HG02981 (cell line): ENCODE measurements at regions not wholly inside any gene's neighbourhood (a gene's known extent, or its start where the extent isn't known, plus 50 kb on each side); places are given as distances from the start of the nearest gene placed in this dataset.

Source experiments
- ATAC-seq: cut with Tn5 transposase; IDR thresholded peaks from one replicate; pipeline ENCODE4 v1.9.1; 2021; ENCODE audit warnings: mild to moderate bottlenecking, moderate library complexity; ENCODE audit not compliant: unreplicated experiment

DNA sequence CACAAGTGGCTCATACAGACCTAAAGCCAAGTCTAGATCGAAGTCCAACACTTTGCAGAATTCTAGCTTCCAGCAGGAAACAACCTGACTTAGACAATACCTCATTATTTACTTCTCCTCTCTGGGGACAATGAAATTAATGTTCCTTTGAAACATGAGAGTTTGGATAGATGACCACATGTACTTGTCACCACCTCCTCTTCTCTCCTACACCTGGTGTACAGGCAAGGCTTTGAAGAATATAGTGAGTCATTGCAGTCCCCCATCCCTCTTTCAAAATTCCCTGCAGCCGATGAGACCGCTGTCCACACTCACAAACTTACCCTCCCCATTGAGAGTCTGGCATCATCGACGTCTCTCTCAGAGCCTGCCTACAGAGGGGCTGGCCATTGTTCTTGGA is 189.0 kb upstream of the HES1 start:
- ATAC-seq, result no peak

DNA sequence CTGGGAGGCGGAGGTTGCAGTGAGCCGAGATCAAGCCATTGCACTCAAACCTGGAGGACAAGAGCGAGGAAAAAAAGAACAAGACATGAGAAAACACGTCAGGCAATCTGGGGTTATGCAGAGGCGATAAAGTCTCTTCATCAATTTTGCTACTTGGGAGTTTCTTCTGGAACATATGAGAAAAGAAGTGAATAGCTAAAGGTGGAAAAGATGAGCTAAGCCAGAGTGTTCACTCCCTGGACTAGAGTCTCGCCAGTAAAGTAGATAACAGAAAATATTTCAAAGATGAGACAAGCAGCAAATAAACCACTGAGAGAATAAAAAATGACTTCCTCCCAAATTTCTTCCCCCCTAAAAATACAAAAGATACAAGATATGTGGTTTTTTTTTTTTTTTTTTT is 188.4 kb upstream of the HES1 start:
- no peak for ATAC-seq

DNA sequence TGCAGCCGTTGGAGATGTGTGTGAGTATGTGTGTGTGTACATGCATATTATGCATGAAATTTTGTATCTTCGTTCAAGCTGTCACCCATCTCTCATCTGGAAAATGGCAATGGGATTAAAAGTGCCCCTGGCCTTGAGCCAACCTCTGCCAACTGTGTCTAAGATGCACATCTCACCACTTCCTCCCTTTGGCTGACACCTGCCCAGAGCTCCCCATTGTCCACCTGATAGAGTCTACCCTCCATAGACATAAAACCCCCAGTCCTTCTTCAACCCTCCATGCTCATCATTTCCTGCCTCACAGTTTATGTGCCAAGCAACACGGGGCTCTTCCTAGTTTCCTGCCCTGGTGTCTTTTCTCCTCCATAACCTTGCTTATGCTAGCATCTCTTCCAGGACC is 187.5 kb upstream of the HES1 start:
- no peak for ATAC-seq

DNA sequence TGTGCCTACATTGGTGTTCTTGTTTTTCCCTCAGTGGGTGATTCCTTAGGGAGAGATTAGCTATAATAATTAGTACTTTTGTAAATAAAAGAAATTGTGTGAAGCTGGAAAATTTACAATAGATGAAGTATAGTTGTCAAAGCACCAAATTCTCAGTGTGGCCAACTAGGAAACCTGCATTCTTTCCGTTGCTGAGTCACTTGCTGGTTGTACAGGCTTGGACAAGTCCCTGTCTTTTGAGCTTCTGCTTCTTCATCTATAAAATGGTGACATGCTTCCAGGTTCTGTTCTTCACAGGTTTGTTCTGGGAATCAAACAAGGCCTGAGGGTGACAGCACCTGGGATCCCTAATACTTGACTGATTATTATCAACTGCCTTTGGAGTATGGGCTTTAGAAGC is 184.1 kb upstream of the HES1 start:
- no peak for ATAC-seq

DNA sequence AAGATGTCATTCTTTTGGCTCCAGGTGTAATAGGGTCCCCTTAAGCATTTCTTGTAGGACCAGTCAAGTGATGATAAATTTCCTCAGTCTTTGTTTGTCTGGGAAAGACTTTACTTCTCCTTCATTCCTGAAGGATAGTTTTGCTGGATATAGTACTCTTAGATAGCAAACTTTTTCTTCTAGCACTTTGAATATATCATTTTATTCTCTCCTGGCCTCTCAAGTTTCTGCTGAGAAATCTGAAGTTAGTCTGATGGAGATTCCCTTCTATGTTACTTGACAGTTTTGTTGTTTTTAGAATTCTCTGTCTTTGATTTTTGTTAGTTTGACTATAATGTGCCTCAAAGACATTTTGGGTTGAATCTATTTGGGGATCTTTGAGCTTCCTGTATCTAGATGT is 181.2 kb upstream of the HES1 start:
- no peak for ATAC-seq

DNA sequence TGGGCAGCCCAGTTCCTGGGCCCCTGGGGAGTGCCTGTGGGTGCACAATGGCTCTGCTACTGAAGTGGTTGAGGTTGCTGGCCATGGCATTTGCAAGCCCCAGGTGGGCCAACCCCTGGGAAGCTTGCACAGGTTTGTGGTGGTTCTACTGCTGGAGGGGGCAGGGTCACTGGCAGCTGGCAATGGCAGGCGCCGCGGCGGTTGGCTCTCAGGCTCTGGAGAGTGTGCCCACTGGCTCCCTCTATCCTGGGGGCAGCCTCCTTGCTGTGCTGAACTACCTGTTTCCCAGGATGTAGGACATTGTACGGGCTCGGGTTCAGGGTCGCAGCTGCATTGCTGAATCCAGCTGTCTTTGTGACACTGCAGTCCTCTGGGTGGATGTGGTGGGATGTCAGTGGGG is 180.2 kb upstream of the HES1 start:
- ATAC-seq, result no peak

DNA sequence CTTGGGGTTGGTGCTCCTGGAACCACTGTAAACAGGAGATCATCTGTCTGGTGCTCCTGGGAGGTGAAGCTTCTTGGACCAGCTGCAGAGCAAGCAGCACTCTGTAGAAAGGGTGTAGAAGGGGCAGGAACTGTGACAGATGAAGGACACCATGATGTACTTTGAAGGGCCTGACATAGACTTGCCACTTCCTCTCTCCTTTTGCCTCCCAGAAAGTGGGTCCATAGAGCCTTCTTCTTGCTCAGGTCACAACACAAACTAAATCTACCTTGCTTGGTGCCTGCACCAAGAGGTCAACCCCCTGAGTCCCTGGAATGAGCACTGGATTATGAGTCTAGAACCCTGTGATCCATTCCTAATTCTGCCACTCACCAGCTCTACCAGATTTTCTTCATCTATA is 176.1 kb upstream of the HES1 start:
- ATAC-seq, result no peak

DNA sequence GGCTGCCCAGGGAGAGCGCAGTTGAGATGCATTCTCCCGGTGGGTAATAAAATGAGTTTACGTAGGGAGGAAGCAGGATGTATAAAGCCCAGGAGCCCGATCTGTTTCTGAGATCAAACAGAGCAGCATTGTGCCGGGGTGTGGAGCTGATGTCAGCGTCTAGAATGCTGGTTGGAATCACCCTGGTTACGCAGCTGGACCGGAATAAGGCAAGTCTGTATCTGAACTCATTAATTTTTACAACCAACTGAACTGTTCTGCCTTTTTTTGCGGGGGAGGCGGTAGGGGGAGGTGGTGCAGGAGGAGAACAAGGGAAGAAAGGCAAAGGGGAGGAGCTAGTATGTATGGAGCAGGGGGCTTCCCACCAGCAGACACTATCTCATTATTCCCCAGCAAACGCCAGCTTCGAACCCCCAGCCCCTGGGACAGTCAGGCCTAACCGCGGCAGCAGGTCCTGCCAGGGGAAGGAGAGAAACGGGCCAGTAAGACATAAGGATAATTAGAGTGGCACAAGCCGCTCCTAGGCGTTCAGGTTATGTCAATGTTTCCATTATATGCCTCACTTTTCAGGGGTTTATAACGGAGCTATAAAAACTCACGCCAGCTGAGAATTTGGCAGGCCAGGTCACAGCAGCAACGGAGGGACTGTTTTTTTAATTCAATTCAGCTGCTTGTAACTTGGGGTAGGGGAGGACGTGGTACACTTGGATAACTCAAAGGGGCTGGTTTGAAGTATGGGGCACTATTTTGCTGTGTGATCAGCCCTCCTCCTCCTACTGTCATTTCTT is 175.3 kb upstream of the HES1 start:
- no peak for ATAC-seq

DNA sequence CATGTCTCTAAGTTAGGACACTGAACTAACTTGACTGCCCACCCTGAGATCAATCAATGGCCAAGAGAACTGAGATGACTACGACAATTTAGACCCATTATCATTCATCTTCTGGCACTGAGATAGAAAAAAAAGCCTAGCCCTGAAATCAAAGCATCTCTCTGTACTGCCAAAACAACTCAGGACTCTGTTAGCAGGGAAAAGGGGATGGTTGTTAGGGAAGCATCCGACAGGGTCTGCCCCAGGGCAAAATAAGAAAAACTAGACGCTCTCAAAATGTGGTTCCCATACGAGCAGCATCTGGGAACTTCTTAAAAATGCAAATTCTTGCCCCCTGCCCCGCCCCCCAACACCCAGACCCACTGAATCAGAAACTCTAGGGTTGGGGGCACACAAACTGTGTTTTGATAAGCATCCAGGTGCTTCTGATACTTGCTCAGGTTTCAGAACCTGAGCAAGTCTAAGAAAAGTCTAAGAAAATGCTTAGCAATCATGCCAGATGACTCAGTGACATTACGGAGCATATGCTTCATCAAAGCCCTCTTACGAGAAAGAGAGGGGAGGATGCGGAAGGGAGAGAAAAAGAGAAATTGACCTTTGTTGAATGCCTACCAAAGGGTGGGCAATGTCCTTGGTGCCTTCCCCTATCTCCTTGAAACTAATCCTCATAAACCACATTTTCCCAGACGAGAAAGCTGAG is 172.8 kb upstream of the HES1 start:
- ATAC-seq, result no peak

DNA sequence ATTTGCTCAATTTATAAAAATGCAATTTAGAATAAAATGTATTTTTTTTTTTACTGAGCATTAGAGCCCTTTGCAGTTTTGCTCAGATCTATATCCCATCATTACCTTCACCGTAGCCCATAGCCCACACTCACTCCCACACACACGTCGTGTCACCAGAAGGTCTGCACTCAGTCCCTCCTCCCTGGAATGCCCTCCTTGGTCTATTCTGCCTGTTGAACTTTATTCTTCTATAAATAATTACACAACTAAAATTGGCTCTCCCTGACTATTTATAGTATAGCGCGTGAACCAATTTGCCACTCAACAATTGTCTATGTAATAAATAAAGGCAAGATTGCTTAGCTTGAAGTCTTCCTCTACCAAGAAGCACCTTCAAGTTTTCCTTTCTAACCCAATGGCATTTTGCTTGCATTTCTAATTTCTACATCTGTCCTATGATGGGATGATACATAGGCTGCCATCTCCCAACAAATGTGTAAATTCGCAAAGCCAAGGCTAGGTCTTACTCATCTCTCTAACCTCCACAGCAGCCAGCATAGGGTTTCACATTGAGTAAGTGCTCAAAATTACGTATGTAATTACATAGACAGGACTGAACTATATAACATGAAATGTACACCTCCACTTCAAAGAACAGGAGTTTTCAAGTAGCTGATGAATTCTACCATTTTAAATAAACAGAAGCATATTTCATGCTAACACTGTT is 172.0 kb upstream of the HES1 start:
- peak; percentile 96 for ATAC-seq

DNA sequence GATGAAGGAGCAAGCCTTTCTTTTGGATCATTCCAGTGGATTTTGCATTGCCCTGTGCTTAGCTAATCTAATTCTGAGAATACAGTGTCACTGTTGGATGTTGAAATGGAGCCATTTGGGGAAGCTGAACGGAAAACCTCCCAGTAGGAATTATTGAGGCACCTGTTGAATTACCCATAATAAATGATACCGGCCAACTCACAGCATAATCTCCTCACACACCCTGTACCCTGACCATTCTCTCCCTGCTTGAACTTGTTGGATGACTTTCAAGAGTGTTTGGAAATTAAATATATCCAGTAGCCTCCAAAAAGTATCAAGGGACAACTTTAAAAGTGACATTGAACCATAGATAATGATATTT is 171.4 kb upstream of the HES1 start:
- no peak for ATAC-seq

DNA sequence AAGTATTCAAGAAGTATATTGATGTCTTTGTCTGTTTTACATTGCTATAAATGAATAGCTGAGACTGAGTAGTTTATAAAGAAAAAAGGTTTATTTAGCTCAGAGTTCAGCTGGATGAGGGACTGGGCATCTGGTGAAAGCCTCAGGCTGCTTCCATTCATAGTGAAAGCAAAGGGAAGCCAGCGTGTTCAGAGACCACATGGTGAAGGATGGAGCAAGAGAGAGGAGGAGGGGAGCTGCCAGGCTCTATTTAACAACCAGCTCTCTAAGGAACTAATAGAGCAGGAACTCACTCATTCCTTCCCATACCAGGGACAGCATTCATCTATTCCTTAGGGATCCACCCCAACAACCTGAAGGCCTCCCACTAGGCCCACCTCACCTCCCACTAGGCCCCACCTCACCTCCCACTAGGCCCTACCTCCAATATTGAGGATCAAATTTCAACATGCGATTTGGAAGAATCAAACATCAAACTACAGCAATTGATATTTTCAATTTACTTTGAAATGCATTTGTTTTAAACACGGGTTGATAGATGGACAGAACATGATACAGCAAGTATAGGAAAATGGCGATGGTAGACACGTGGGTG is 167.5 kb upstream of the HES1 start:
- no peak for ATAC-seq

DNA sequence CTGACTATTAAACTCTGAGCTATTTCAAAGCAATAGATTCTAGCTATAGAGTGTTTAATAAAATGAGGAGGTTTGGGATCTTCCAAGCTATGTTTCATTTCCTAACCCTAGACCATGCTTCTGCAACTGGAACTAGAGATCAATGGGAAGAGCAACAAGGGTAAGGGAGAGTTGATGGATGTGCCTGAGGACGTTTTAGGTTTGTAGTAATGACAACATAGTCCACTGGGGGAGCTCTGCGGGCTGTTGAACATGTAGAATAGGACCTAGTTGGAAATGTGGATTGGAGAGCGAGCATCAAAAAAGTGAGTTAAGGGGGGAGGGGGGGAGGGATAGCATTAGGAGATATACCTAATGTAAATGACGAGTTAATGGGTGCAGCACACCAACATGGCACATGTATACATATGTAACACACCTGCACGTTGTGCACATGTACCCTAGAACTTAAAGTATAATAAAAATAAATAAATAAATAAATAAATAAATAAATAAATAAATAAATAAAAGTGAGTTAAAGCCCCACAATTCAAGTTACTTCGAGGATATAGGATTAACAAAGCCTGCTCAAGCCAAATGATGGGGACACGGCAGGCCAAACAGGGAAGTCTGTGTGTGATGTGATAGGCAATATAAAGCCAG is 165.7 kb upstream of the HES1 start:
- ATAC-seq, result peak; percentile 55

DNA sequence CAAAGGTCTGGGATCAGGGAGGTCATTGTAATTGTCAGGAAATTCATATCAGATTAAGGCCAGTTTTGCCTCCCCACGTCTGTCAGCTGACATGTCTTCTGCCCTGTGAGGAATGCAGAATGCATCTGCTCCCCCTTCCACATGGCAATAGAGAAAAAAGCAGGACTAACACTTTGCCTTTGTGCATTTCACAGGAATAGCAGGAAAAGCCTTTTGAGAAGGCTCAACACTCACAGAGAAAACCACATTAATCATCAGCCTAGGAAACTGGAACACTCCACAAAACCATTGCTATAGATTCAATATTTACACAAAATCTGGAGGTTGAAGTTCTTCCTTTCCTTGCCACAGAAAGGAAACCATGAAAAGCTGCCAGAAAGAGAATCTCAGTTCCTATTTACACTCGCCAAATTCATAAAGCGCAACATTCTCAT is 165.2 kb upstream of the HES1 start:
- no peak for ATAC-seq

DNA sequence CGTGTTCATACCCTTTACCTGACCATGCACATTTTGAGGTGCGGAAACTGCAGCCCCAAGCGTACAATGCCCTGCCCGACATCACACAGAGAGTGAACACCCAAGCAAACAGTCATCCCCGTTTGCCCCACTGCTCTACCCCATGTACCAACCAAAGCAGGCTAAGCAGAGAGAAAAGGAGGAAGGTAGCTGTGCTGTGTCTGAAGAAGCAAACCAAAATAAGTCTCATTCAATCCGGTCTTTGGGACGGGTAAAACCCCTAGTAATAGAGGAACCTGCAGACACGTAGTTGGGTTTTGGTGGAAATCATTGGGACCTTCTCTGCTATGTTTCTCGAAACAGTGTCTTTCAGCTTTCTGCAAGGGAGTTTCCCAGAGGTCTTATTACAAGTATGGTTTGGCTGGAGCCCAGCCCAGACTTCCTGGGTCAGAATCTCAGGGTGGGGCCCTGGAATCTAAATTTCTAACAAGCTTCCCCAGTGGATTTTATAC is 164.6 kb upstream of the HES1 start:
- ATAC-seq, result no peak

DNA sequence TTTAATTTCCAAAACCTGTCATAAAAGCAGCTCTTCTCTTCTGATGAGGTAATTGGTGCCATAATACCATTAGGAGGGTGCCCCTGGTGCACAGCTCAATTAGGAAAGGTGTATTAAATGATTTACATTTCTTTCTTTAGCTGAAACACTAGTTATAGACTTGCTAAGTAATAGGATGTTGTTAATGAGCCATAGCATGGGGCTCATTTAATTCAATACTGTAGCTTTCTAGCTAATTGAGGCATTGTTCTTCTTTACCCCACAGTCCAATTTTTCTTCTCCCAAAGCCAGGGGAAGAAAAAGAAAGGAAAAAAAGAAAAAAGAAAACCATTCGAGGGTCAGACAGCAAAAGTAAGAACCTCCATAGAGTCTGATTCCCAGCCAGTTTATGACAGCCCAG is 164.0 kb upstream of the HES1 start:
- no peak for ATAC-seq

DNA sequence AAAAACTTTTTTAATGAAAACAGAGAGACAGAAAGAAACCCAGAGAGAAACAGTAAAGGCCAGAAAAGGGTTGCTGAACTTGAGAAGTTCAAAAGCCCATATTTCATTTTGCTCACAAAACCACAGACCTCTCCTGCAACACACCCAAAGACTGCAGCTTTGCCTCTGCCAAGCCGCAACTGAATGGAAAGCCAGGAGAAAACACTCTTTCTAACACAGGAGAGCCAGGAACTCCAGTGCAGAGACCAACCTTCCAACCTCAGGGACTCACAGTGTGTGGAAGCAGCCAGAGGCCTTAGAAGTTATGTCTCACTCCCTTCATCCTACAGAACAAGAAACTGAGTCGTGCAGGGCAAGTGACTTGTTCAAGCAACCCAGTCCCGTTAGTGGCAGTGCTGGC is 163.1 kb upstream of the HES1 start:
- ATAC-seq, result no peak

DNA sequence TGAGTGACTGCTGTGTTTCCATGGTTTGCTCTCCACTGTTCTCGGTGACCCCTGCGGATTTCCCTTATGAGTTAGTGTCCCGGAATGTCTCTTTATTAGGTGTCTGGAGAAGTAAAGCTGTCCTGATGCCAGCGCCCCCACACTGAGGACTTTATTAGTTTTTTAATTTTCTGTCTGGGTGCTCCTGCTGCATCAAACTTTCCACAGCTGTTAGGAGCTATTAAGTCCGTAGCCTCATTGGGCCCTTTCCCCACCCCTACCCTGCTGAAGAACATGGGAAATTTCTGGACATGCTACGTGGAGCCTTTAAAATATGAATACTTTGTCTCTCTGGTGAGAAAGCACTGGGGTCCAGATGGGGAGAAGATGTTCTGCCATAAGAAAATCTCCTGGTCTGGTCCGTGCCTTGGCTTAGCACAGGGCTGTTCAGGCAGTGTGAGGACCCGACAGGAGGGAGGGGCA is 161.7 kb upstream of the HES1 start:
- no peak for ATAC-seq

DNA sequence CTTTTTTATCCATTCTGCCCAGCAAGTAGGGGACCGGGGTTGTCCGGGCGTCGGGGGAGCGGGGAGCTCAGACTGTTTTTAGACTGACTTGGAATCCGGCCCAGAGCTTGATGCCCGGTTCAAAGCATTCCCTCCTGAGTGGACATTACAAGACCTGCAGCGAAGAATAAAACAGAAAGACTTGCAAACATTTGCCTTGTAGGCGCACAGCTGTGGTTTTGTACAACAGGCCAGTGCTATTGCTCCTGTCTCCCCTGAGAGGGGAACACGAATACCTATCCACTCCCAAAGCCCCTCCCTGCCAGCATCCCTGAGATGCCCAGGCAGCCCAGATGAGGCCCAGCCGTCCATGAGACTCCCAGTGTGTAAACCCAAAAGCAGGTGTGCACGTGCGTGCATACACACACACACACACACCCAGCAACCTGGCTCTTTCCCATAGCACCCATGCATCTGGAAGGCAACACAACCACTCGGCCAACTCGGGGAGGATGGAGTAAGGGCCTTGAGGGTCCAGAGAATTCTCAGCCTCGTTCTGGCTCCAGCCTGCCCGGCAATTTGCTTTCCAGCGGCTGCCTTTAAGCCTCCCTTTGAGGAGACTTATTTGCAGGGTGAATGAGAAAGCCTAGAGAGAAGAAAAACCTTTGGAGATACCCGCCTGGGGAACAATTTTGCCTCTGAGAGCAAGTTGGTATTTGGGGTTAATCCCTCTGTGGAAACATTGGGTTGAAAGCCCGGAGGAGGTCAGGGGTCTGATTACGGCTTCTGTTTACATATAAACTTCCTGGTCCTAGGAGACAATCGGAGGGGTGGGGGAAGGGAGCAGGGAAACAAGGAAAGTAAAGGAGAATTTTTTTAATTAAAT is 161.0 kb upstream of the HES1 start:
- no peak for ATAC-seq

DNA sequence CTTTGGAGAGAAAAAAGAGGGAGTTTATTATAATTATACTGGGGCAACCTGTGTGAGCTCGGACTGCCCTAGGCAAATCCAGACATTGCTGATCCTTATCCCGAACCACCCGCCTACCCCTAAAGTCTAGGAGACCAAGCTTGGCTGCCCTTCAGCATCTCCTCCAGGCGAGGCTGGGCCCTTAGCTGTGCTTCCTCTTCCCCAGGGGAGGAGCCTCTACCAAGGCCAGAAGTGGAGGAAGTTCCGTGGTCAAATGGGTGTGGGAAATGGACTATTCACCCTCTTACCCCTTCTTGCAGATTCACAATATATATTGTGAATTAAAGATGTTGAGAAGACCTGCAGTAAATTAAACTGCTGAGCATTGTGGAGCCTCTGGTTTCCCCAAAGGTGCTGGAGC is 158.3 kb upstream of the HES1 start:
- no peak for ATAC-seq
